ENCODE measurements at regions not wholly inside any gene's neighbourhood (a gene's known extent, or its start where the extent isn't known, plus 50 kb on each side); places are given as distances from the start of the nearest gene placed in this dataset.
"Not testable (repeated sequence)": the region's sequence is repeated elsewhere in the genome, so short reads cannot be mapped to it uniquely, and the experiment has no call there.

DNA sequence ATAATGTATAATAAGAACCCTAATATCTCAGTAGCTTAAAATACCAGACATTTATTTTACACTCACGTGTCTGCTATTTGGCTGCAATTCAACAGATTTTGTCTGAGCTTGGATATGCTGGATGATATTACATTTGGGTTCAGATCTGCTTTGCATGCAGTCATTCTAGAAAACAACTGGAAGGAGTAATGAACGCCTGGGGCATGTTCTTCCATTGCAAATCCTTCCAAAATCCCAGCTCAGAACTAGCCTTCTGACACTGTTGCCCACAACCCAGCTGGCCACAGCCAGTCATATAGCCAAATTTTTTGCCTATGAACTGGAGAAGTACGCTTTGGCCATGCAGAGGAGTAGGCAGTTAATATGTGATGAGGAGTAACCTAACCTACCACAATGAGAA is 597.8 kb upstream of the VRK2 start:
- DNase-seq: no peak

DNA sequence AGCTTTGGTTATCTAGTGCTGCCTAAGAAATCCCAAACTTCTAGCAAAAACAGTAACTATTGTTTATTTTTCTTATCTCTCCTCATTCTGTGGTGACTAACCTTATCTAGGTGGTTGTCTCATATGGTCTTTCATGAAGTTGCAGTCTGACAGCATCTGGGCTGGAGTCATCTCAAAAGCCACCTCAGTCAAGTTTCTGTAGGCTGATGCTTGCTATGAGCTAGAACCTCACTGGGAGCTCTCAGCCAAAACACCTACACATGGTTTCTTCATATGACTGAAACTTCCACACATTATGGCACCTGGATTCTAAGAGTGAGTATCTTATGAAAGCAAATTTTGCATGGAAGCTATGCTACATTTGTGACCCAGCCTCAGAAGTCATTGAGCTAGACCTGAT is 596.4 kb upstream of the VRK2 start:
- no peak for DNase-seq

DNA sequence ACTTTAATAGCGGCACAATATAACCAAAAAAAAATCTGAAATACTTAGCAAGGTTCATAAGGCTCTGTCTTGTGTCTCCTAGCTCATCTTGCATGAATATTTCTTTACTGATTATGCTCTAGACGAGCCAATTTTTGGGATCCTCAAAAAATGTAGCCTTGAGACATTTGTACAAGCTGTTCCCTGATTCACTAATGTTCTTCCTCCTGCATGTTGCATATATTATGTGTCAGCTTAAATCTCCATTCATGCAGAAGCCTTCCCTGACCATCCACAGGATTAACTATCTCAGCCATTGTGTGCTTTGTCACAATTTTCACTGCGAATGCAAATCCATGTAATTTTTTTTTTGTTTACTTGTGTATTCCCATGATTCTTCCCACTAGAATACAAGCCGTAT is 594.0 kb upstream of the VRK2 start:
- no peak for DNase-seq

DNA sequence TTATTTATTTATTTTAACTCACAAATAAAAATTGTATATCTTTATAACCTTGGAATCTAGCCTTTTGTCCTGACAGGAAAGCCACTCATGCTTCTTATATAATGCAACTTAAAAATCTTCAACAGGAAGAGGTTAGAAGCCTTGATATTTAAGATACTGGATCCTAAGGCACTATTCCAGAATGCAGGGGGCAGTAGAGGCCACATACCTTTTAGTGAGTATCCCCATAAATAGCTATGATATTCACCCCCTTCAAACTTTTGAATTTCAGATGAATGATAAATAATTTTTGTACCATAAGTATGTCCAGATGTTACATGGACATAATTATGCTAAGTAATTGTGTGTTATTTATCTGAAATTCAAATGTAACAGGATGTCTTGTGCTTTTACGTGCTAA is 592.7 kb upstream of the VRK2 start:
- DNase-seq: no peak

DNA sequence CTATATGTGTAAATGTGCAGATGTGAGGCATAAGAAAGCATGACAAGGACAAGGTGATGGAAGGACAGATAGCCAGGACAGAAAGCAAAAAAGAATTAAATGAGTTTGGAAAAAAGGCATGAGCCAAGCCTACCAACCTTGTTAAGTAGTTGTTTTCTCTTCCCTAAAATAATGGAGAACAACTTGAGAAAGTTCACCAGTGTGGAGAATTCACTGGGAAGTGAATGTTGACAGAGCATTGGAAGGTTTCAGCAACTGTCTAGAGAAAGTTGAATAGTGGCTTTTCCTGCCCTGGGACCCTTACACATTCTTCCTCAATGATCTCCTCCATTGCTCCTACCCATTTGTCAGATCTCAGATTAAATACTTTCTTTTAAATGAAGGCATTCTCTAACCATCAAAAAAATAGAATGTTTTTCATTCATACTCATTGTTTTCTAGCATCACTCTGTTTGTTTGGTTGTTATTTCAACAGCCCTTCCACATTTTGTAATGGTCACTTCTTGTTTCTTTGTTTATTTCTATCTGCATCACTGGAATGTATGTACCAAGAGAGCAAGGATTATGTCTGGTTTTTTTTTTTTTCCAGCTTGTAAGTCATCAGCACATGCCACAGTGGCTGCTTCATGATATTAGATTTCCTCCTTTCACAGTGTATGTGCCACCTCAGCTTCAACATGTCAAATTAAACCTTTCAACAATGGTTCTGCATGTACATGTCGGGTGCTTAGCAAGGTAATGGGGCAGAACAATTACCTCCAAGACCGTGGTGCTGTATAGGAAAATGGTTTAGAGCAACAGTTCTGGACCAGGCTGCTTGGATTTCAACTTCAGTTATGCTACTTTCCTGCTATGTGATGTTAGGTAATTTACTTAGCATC is 586.0 kb upstream of the VRK2 start:
- DNase-seq: no peak

DNA sequence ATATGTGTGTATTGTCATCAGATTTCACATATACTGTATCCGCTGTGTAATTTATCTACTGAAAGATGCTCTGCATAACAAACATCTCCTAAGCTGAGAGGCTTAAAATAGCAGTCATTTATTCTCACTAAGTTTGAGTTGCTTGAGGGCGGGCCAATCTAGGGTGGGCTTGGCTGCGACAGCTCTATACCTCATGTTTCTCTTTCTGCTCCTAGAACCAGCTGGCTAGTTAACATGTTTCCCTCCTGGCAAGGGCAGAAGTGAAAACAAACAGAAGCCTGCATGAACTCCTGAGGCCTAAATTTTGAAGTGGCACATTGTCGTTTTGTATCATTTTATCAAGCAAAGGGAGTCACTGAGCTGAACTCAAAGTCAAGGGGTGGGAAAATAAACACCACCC is 585.0 kb upstream of the VRK2 start:
- DNase-seq: no peak

DNA sequence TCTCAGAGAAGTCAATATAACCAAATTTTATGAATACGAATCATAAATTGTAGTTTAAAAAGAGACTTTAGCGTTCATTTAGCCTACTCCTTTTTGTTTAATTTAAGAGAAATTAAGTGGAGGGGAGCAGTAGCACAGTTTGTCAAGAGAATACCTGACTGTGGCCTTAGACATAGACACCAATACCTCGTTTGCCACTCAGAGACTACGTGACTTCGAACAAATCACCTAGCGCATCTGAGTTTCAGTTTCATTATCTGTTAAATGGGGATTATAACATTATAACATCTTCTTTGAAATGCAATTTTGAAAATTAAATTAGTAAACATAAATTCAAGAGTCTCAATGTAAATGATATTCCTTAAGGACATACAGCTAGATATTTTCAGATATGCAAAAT is 581.5 kb upstream of the VRK2 start:
- DNase-seq: no peak

DNA sequence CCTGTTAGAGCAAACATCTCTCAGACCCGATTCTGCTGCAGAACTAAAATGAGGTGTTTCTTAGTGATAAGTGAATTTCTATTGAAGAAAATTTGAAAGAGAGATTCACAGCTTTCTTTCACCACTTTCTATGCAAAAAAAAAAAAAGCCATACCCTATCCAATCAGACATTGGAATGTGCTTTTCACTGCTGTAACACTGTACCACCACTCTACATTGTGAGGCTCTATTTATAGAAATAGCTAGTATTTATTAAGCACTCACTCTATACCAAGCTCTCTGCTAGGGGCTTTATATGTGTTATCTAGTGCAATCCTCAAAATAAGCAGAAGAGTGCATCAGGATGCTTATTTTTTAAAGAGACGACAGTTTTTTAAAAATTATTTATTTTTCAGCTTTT is 580.6 kb upstream of the VRK2 start:
- no peak for DNase-seq

DNA sequence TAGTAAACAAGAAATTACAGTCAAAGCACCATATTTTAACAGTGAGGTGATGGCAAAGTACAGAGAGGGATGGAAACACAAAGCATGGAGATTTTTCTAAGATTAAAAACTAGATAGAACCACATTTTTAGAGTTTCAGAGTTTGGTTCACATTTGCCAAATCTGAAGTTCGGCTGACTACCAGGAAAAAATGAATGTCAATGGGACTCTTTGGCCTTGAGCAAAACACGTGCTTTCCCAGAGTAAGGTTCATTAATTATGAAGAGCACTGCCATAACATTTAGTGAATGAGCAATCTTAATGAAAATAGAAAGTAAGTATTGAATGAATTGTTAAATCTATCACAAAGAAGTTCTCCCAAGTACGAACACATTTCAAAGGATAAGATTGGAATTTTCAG is 571.2 kb upstream of the VRK2 start:
- DNase-seq: no peak

DNA sequence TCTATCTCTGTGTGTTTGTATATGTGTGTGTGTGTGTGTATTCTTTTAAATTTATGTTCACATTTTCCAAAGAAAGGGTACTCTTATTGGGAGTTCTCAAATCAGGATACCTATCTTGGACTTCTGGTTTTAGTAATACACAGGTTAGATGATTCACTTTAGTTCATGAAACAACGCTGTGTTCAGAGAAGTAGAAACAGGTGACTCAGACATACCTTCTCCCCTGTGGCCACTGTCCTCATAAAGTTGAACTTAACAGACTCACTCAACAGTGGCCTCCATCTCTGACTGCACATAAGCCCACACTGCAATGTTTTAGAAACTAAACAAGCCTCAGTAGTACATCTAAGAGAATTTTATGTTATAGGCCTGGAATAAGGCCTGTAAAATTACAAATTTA is 566.6 kb upstream of the VRK2 start:
- no peak for DNase-seq

DNA sequence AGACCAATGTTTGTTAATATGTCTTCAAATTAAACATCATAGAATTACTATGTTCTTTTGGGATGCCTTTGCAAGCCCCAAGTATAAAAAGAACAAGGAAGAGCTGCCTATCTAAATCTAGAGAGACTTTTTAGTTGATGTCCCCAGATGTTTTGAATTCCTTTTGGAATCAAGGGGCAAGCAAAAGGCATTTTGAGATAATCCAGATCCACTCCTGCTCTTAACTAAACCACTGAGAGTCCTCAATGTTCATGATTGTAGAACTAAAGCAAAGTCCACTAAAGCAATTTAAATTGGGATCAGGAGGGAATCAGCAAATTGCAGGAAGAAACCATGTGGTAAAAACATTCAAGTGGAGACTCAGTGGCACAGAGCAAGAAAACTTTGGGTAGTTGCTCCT is 558.5 kb upstream of the VRK2 start:
- DNase-seq: no peak

DNA sequence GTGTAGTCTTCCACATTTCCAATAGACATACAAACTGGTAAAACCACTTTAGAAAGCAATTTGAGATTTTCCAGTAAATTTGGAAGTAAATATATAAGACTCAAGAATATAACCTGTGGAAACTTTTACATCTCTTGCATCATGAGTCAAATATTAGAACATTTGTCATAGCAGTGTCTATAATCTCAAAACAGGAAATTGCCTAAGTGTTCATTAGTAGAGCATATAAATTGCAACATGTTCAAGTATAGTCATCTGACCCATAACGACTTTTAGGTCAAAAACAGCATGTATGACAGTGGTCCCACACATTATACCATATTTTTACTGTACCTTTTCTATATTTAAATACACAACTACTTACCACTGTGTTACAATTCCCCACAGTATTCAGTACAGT is 555.9 kb upstream of the VRK2 start:
- no peak for DNase-seq

DNA sequence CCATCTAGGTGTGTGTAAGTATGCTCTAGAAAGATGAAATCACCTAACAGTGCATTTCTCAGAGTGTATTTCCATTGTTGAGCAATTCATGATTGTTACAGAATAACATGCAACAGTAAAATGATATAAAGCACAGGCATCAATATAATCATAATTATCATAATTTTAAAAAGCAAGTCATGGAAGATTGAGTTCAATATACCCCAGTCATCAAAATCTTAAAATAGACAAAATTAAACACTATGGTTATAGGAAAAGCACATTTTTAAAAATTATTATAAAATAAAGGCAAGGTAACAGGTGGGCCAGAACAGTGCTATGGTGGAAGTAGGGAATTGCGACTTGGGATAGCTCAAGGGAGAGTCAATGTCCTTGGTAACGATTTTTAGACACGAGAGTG is 555.4 kb upstream of the VRK2 start:
- no peak for DNase-seq

DNA sequence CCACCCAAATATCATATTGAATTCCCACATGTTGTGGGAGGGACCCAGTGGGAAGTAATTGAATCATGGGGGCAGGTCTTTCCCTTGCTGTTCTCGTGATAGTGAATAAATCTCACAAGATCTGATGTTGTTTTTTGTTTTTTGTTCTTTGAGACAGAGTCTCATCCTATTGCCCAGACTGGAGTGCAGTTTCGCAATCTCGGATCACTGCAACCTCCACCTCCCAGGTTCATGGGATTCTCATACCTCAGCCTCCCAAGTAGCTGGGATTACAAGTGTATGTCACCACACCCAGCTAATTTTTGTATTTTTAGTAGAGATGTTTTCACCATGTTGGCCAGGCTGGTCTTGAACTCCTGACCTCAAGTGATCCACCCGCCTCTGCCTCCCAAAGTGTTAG is 552.6 kb upstream of the VRK2 start:
- not testable (repeated sequence) for DNase-seq

DNA sequence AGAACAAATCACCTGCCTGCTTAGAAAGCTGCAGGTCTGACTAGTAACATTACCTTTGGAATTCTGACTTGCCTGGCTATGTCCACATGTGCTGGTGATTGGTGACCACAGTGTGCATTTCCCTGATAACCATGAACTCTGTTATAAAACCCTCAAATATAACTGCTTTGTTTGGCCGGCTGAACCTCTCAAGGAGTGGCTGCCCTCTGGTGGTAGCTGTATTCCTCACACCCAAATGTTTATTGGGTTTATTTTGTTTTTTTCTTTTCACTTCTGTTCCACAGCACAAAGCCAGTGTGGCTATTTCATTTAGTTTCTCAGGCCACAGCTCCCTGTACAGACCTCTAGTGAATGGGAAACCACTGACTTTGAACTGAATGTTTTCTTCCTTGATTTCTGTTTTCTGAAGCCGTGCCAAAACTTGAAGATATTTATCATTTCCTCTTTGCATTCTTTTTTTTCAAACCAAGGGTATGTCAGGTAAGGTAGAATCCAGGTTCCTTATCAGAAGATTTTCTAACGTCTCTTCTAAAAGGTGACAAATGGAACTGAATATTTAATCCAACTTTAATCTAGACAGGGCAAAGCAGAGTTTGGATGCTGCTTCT is 549.0 kb upstream of the VRK2 start:
- peak; percentile 22 to 25 for DNase-seq

DNA sequence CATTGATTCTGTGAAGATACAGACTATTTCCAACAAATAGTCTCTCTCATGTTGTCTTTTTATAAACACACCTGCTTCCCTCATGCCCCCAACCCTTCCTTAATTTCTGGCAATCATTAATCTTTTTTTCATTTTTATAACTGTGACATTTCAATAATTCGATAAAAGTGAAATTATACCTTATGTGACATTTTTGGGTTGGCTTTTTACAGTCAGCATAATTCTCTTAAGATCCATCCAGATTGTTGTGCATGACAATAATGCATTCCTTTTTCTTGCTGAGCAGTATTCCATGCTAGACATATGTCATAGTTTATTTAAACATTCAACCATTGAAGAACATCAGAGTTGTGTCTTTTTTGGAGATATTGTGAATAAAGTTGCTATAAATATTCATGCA is 541.8 kb upstream of the VRK2 start:
- no peak for DNase-seq

DNA sequence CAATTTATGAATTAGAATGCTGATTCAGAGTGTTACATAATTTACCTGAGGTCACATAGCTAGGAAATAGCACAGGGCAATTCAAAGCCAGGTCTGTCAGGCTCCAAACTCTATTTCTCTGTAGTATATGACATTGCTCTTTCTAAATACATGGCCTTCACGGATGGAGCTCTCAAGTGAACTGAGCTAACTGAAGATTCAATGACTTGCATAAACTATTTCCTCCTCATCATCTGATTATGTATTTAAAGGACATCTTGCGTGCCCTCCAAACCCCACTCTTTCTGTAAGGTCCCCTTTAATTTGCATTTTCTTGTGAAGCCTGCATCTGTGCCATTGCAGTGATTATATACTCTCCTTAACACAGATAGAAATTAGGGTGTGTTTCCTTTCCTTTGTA is 537.4 kb upstream of the VRK2 start:
- no peak for DNase-seq

DNA sequence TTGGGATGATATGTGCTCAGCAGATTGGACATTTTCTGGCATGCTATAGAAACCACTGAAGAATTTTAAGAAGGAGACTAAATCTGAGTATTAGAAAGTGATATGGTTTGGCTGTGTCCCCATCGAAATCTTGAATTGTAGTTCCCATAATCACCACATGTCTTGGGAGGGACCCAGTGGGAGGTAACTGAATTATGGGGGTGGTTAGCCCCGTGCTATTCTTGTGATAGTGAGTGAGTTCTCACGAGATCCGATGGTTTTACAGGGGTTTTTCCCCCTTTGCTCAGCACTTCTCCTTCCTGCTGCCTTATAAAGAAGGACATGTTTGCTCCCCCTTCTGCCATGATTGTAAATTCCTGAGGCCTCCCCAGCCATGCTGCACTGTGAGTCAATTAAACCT is 535.9 kb upstream of the VRK2 start:
- no peak for DNase-seq

DNA sequence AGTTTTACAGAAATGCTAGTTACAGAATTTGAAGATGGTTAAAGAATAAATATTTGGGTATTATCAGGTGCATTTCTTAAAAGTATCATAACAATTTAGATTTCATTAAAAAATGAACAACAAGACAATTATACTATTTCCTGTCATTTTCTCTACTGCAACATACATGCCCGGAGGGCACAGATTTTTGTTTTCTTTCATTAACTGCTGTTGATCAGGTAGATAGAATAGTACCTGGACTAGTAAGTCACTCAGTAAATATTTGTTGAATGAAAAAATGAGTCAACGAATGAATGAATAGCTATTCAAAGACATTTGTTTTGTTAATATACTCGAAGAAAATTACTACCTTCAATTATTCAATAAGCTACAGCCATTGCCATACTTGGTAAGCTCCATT is 531.2 kb upstream of the VRK2 start:
- DNase-seq: no peak

DNA sequence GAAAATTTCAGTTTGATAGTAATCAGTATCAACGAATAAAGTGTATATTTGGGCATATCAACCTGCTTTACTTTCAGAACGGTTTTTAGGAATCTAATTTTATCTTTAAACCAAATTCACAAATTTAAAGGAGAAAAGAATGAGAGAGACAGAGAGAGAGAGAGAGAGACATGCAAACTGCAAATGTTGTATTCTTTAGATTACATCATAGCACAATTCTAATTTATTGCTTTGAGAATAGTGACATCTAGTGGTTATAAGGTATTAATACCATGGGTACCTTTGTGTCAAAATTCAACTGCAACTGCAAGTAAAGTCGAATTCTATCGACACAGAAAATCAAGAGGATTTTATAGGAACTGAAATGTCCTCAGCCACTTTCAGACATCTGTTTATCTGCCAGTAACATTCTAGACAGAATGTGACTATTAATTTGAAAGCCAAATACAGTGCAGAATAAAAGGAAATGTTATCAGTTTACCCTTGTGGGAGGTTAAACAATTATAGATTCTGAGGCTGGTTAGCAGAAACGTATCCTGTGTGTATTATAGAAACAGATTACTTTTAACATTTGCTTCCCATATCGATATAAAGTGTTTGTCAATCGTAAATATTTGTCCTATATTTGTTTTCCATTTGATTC is 529.8 kb upstream of the VRK2 start:
- no peak for DNase-seq

DNA sequence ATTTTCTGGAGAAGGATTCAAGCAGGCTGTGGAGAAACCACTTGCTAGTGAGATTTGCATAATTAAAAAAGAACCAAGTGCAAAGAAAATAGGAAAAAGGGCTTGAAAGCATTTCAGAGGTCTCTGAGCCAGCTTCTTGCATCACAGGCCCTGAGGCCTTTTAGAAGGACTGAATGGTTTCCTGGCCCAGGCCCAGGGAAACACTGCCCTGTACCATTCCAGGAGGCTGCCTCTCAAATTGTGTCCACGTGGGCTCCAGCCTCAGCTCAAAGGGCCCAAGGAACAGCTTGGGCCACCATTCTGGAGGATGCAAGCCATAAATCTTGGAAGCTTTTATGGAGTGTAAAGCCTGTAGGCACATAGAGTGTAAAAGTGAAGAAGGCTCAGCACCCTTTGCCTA is 523.3 kb upstream of the VRK2 start:
- DNase-seq: no peak

DNA sequence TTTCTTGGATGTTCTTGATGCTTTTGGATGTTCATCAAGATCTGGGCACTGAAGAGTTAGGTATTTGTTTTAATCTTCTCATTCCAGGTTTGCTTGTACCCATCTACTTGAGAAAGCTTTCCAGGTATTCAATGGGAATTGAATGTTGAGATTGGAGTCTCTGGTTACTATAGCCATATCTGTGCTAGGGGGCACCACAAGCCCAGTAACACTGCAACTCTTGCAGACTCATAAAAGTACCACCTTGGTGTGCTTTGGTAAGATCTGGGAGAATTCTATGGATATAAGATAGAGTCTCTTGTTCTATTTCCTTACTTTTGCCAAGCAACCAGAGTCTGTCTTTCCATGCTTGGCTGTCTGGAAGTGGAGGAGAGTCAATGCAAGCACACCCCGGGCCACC is 518.9 kb upstream of the VRK2 start:
- DNase-seq: no peak

DNA sequence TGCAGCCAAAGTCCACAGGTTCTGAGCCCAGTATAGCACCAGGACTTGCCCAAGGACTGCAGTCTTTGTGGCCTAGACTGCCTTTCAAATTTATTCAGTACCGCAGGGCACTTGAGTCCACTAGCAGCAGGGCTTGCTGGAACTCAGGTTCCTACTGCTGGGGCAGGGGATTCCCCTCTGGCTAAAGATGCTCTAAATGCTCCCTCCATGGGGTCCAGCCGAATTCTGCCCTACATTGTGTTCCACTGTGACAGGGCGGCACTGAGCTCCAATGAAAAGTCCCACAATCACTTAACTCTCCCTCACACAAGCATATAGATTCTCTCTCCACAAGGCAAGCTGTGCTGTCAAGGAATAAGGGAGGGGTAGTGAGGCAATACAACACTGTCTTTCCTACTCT is 518.1 kb upstream of the VRK2 start:
- no peak for DNase-seq

DNA sequence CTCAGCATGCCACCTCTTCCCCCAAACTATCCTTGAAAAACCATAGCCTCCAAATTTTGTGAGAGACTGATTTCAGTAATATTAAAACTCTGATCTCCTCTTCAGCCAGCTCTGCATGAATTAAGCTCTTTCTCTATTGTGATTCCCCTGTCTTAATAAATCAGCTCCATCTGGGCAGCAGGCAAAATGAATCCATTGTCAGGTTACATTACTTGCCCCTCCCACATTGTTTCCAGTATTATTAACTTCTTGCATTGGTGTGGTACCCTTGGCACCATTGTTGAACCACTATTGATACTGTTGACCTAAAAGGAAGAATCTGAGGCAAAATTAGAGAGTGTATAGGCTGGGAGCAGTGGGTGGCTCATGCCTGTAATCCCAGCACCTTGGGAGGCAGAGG is 512.2 kb upstream of the VRK2 start:
- DNase-seq: no peak
